DMS79 (cell line): ENCODE measurements at regions not wholly inside any gene's neighbourhood (a gene's known extent, or its start where the extent isn't known, plus 50 kb on each side); places are given as distances from the start of the nearest gene placed in this dataset.
A peak's percentile ranks its signal among the peaks of the same experiment; 100 is the strongest.
"Not testable (repeated sequence)": the region's sequence is repeated elsewhere in the genome, so short reads cannot be mapped to it uniquely, and the experiment has no call there.

Experiments used
- DNase-seq: peaks from one replicate; lab custom pipeline; 2025; lab: John Stamatoyannopoulos, UW

- no peak for DNase-seq
Observed at GRCh38 chr11:34001557-34002064, 49.9 kb upstream of the CAPRIN1 start.

DNA sequence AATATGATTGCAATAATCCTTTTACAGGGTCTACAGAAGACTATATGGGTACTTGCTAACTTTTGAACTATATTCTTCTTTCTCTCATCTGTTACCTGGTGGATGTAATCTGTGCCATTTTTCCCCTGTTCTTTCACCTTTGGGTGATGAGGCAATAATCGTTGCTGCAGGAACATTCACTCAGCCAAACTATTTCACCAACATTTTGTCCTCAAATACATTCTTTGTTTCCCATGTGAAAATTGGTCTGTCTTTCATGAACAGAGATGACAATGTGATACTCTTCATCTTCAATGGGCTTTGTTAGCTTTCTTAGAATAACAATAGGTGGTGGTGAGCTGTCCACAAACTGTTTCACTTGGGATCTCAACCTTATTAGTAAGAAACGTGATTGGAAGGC lies 52.1 kb upstream of the CAPRIN1 start:
- no peak for DNase-seq

- no peak for DNase-seq
Observed at GRCh38 chr11:33997584-33998251, 53.8 kb upstream of the CAPRIN1 start.

DNA sequence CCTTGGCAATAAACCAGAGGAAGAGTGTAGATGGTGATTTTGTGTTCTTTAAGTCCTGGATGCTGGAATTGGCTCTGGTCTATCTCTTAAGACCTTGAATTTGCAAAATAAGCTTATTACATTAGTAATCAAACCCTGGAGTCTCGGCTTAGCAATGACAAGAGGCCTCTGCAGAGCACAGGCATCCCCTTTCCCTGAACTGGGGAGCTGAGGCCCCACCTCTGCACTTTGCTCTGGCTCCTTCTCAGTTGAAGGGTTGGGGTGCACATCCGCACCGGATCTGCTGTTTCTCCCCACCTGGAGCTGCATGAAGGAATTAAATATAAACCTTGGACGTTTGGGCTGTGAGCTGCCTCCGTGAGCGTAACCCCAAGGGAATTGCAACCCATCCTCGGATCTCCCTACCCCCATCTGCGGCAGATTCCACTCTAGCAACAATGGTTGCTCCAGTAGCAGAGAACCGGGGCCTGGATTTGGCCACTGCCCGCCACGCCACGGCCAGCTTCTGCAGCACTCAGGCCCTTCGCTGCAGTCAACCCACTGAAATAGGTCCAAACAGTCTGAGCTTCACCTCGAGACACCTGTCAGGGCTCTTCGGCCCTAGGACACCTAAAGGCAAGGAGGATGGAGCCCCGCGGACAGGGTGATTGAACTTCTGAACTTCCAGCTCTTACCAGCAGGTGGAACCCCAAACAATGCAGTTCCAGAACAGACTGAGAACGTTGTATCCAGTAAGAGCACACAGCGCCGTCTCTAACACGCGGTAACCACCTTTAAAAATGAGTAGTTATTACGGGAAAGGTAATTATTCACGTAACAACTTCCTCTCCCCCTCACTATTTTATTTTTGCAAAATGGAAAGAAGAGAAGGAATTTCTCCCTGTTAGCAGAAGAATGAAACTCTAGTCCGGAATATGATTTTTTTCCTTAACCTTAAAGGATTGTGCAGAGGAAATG lies 54.8 kb upstream of the CAPRIN1 start:
- DNase-seq: peak; percentile 38

GRCh38 chr11:33994937-33995336 lies 56.6 kb upstream of the CAPRIN1 start:
- no peak for DNase-seq

DNA sequence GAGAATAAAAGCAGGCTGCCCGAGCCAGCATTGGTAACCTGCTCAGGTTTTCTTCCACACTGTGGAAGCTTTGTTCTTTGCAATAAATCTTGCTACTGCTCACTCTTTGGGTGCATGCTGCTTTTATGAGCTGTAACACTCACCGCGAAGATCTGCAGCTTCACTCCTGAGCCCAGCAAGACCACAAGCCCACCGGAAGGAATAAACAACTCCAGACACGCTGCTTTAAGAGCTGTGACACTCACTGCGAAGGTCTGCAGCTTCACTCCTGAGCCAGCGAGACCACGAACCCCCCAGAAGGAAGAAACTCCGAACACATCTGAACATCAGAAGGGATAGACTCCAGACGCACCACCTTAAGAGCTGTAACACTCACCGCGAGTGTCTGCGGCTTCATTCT lies 60.4 kb upstream of the CAPRIN1 start:
- not testable (repeated sequence) for DNase-seq

DNA sequence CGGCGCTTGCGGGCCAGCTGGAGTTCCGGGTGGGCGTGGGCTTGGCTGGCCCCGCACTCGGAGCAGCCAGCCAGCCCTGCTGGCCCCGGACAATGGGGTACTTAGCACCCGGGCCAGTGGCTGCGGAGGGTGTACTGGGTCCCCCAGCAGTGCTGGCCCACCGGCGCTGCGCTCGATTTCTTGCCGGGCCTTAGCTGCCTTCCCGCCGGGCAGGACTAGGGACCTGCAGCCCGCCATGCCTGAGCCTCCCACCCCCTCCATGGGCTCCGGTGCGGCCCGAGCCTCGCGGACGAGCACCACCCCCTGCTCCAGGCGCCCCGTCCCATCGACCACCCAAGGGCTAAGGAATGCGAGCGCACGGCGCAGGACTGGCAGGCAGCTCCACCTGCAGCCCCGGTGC lies 61.4 kb upstream of the CAPRIN1 start:
- DNase-seq: not testable (repeated sequence)

DNA sequence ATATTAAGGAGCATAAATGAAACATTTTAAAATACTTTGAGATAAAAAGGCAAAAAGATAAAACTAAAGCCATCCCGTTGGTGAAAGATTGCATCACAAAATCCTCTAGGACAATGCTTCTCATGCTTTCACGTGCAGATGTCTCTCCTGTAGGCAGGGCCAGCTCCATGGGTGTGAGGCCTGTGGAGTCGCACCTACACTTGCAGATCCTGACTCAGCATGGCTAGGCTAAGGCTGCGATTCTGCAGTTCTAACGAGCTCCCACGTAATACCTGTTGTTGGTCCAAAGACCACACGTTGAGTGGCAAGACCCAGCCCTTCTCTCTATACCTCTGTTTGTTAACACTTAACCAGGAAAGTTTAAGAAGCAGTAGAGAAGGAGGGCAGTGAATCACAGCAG lies 62.1 kb upstream of the CAPRIN1 start:
- no peak for DNase-seq

DNA sequence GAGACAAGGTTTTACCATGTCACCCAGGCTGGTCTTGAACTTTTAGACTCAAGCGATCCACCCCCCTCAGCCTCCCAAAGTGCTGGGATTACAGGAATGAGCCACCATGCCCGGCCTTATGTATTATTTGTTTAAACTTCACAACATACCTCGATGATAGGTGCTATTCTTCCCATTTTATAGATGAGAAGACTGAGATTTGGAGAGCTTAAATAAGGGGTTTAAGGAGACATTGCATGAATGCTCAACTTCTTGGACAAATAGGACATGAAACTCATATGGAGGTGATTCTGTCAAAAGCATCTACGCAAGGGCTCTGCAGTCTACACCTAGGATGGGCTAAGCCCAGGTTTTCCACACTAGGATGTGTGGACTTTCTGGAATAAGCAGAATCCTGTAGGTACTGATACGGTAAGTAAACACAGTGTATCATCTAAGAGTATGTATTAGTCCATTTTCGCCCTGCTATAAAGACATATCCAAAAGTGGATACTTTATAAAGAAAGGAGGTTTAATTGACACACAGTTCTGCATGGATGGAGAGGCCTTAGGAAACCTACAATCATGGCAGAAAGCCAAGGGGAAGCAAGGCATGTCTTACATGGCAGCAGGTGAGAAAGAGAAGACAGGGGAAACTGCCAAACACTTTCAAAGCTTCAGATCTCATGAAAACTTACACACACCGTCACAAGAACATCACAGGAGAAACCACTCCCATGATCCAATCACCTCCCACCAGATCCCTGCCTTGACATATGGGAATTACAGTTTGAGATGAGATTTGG lies 62.8 kb upstream of the CAPRIN1 start:
- peak; percentile 37 for DNase-seq

DNA sequence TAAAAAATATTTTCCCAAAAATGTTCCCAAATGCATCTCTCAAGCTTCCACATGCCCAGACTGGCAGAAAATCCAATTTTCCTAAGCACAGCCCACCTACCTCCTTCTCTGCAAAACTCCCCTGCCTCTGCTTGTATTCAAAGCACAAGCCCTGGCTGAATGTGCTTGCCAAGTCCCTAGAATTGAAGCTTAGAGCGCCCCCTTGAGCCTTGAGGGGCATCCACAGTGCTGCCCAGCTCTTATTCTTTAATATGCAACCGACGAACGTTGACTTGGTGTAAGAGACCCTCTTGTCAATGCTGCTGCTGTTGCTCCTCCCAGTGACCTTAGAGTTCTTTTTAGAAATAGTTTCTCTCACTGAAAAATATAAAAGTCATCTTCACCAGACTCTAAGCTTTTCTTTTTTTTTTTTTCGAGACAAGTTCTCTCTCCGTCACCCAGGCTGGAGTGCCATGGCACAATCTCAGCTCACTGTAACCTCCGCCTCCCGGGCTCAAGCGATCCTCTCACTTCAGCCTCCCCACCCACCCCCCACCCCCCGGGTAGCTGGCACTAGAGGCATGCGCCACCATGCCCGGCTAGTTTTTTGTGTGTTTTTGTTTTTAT lies 63.5 kb upstream of the CAPRIN1 start:
- DNase-seq: no peak

DNA sequence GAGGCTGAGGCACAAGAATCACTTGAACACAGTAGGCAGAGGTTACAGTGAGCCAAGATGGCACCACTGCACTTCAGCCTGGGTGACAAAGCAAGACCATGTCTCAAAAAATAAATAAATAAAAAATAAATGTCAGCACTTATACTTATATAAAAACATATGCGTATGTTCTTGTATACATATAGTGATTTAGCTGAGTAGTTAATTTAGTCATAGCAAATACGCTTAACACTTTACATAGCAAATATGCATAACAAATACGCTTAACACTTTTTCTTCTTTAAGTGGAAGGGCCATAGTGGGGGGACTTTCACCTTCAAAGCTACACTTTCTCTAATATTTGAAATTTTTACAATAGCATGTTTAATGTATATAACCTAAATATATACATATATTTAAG lies 64.0 kb upstream of the CAPRIN1 start:
- DNase-seq: no peak

DNA sequence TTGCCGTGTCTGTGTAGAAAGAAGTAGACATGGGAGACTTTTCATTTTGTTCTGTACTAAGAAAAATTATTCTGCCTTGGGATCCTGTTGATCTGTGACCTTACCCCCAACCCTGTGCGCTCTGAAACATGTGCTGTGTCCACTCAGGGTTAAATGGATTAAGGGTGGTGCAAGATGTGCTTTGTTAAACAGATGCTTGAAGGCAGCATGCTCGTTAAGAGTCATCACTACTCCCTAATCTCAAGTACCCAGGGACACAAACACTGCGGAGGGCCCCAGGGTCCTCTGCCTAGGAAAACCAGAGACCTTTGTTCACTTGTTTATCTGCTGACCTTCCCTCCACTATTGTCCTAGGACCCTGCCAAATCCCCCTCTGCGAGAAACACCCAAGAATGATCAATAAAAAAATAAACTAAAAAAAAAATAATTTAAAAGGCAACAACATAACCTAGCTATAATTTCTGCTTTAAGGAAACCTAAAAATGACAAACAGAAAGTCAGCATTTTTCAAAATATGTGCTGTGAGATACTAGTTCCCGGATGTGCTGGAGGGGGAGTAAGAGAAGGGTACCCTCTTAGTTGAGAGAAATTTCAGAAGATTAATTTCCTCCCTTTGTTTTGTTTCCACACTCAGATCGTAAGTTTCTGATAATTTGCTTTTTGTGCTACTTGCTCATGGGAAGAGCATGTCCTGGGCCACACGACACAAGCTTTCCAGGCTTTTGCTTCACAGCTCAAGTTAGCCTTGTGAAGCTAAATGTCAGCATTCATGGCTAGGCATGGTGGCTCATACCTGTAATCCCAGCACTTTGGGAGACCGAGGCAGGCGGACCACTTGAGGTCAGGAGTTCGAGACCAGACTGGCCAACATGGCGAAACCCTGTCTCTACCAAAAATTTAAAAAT lies 64.7 kb upstream of the CAPRIN1 start:
- not testable (repeated sequence) for DNase-seq

DNA sequence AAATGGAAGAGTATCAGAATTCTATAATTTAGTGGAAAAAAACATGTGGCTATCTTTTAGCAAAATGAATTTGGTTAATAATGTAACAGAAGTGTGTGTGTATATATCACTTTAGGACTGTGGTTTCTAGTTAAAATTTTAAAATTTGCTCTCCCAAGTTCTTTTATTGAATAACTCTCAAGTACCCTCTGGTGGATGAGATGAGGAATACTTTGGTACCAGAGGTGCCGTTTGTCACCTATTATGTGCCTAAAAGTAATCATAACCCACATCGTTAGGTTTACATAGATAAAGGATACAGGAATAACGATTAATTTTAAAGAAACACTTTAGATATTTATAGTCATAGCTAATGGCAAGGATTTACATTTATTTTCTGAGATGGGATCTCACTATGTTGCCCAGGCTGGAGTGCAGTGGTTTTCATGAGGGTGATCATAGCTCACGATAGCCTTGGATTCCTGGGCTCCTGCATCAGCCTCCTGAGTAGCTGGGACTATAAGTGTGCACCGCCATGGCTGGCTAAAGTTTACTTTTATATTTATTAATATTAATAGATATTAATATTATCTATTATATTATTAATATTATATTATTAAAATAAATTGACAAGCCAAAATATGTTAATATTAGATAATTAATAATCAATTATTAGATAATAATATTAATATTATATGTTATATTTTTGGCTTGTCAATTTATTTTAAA lies 66.7 kb upstream of the CAPRIN1 start:
- no peak for DNase-seq

- no peak for DNase-seq
Observed at GRCh38 chr11:33982661-33983060, 68.9 kb upstream of the CAPRIN1 start.

GRCh38 chr11:33980897-33981296 lies 70.6 kb upstream of the CAPRIN1 start:
- DNase-seq: peak; percentile 69

GRCh38 chr11:33978376-33978775 lies 73.2 kb upstream of the CAPRIN1 start:
- no peak for DNase-seq

DNA sequence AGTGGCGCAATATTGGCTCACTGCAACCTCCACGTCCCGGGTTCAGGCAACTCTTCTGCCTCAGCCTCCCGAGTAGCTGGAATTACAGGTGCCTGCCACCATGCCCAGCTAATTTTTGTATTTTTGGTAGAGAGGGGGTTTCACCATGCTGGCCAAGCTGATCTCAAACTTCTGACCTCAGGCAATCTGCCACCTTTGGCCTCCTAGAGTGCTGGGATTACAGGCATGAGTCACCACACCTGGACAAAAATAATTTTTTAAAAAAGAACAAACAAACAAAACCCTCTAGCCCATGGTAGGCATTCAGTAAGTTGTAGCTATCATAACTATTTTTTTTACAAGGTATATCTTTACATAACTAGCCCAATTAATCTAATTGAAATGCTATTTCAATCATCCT lies 73.9 kb upstream of the CAPRIN1 start:
- DNase-seq: no peak

- no peak for DNase-seq
Observed at GRCh38 chr11:33976495-33977199, 74.9 kb upstream of the CAPRIN1 start.

GRCh38 chr11:33974804-33975203 lies 76.7 kb upstream of the CAPRIN1 start:
- DNase-seq: no peak
